Keratinocyte (primary cell): ENCODE measurements at regions not wholly inside any gene's neighbourhood (a gene's known extent, or its start where the extent isn't known, plus 50 kb on each side); places are given as distances from the start of the nearest gene placed in this dataset.

Experiments used
- DNase-seq: peaks from one replicate; pipeline ENCODE4 v3.0.0-alpha.2; 2011; ENCODE audit warnings: low read depth, missing footprints, low spot score
- FAIRE-seq: peaks from 2 replicates; lab custom pipeline; 2011; peaks lifted over from hg19 to GRCh38; lab: Jason Lieb, UNC
- H2AFZ ChIP-seq: 2 replicates; pipeline ENCODE4 v1.6.0; 2012; ENCODE audit warnings: low read length, control low read depth, inconsistent platforms; ENCODE audit not compliant: control insufficient read depth
- H3K27ac ChIP-seq: 2 replicates; pipeline ENCODE4 v1.5.1; 2011; ENCODE audit warnings: low read length; ENCODE audit not compliant: control insufficient read depth, insufficient read depth
- H3K27me3 ChIP-seq: 3 replicates; pipeline ENCODE4 v1.6.0; 2011; ENCODE audit warnings: low read length; ENCODE audit not compliant: control insufficient read depth, insufficient read depth; ENCODE audit errors: extremely low read depth
- H3K36me3 ChIP-seq, 2 experiments: 2 replicates in 1 of 2; 3 replicates in 1 of 2; pipeline ENCODE4 v1.5.1; 2011; ENCODE audit warnings: low read length in 2 of 2, mild to moderate bottlenecking in 1 of 2; ENCODE audit not compliant: control insufficient read depth in 2 of 2, insufficient read depth in 2 of 2; ENCODE audit errors: extremely low read depth in 1 of 2
- H3K4me1 ChIP-seq: 3 replicates; pipeline ENCODE4 v1.5.1; 2011; ENCODE audit warnings: low read length; ENCODE audit not compliant: control insufficient read depth, insufficient read depth; ENCODE audit errors: extremely low read depth
- H3K4me2 ChIP-seq: 3 replicates; pipeline ENCODE4 v1.6.0; 2011; ENCODE audit warnings: low read depth, low read length; ENCODE audit not compliant: control insufficient read depth, insufficient read depth; ENCODE audit errors: extremely low read depth
- H3K4me3 ChIP-seq, 3 experiments: fragments of 200-600 bp in 1 of 3; sonication (generic) in 1 of 3; 2 replicates in 2 of 3; 3 replicates in 1 of 3; pipeline ENCODE4 v1.5.1; 2011 to 2016; ENCODE audit warnings: low read length in 3 of 3, mild to moderate bottlenecking in 3 of 3, control low read depth in 2 of 3, inconsistent platforms in 1 of 3, low read depth in 1 of 3, mixed read lengths in 1 of 3, mixed run types in 1 of 3, moderate library complexity in 1 of 3; ENCODE audit not compliant: control insufficient read depth in 2 of 3, insufficient read depth in 2 of 3; ENCODE audit errors: extremely low read depth in 1 of 3
- H3K79me2 ChIP-seq: 2 replicates; pipeline ENCODE4 v1.6.0; 2012; ENCODE audit warnings: low read length; ENCODE audit not compliant: control insufficient read depth, insufficient read depth
- H3K9ac ChIP-seq: 3 replicates; pipeline ENCODE4 v1.6.0; 2011; ENCODE audit warnings: low read length; ENCODE audit not compliant: control insufficient read depth, insufficient read depth; ENCODE audit errors: extremely low read depth
- H3K9me1 ChIP-seq: 3 replicates; pipeline ENCODE4 v1.6.0; 2011; ENCODE audit warnings: low read length; ENCODE audit not compliant: control insufficient read depth, insufficient read depth; ENCODE audit errors: extremely low read depth
- H3K9me3 ChIP-seq: 2 replicates; pipeline ENCODE4 v1.5.1; 2012; ENCODE audit warnings: low read depth, low read length; ENCODE audit not compliant: control insufficient read depth
- H4K20me1 ChIP-seq: 3 replicates; pipeline ENCODE4 v1.6.0; 2011; ENCODE audit warnings: low read length; ENCODE audit not compliant: control insufficient read depth, insufficient read depth; ENCODE audit errors: extremely low read depth
- CTCF ChIP-seq, 3 experiments: IDR thresholded peaks in 1 of 3; conservative IDR thresholded peaks in 1 of 3; optimal IDR thresholded peaks in 1 of 3; 2 replicates in 2 of 3; 3 replicates in 1 of 3; pipeline versions ENCODE3 to v1.5.1; 2011; ENCODE audit warnings: low read length in 3 of 3, mild to moderate bottlenecking in 3 of 3, moderate library complexity in 2 of 3, control low read depth in 1 of 3, inconsistent platforms in 1 of 3; ENCODE audit not compliant: insufficient read depth in 2 of 3; ENCODE audit errors: extremely low read depth in 1 of 3
- EZH2 ChIP-seq: IDR thresholded peaks from one replicate; pipeline ENCODE4 v1.6.1; 2012; ENCODE audit warnings: inconsistent platforms, mild to moderate bottlenecking, low read length, moderate library complexity
- dilution Hi-C: fragments of 300-500 bp; cut with MboI; formaldehyde crosslinking; loops from one replicate; pipeline ENCODE4 v1.7.0; 2020; ENCODE audit warnings: low sequenced_read_pairs; ENCODE audit not compliant: extremely low pct_ligation_motif_present

GRCh38 chr9:2453106-2453505, 168.5 kb upstream of the VLDLR start:
- no peak overlapping the region for H3K4me2 ChIP-seq
- H3K27ac ChIP-seq: no peak overlapping the region
- H2AFZ ChIP-seq: no peak overlapping the region
- TF ChIP-seq CTCF (optimal IDR thresholded peaks at IDR 0.05 in 1 of 3, IDR thresholded peaks at IDR 0.05 in 1 of 3, conservative IDR thresholded peaks at IDR 0.05 in 1 of 3; ENCODE audit: extremely low read depth in 1 of 3, insufficient read depth in 2 of 3, low read length in 3 of 3): no peak
- FAIRE-seq (no peak), DNase-seq (no peak)
- H3K4me1 ChIP-seq: no peaks in the 10 kb centered on the region
- no peaks in the 10 kb centered on the region for H3K9me3 ChIP-seq
- H3K27me3 ChIP-seq: no peaks in the 10 kb centered on the region
- dilution Hi-C loops: no loop called here
- H3K4me3 ChIP-seq: no peak overlapping the region
- H3K36me3 ChIP-seq: no peaks in the 10 kb centered on the region
- no peaks in the 10 kb centered on the region for H3K79me2 ChIP-seq
- H3K9me1 ChIP-seq: no peaks in the 10 kb centered on the region
- H3K9ac ChIP-seq: no peak overlapping the region
- no peaks in the 10 kb centered on the region for H4K20me1 ChIP-seq

DNA sequence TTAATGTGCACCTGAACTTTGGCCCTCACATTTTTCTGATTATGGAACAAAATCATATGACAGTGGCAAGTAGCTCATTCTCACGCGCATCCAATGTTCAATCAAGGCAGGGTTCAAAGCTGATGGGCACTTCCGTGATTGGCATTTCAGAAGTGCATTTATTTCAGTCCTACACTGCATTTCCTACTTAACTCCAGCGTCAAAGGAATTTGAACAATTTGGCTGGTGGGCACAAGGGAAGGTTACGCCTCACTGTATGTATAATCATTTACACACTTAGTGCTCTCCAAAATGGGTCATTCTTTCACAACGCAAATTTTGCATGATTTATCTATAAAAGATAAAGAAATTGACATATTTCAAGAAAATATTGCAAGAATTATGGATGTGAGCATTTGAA, 167.9 kb upstream of the VLDLR start:
- Histone ChIP-seq H3K27ac (no peak overlapping the region), H3K9me1 (no peaks in the 10 kb centered on the region), H3K36me3 (no peaks in the 10 kb centered on the region), H3K4me2 (no peak overlapping the region), H2AFZ (no peak overlapping the region), H3K4me1 (no peaks in the 10 kb centered on the region), H3K4me3 (no peak overlapping the region), H4K20me1 (no peaks in the 10 kb centered on the region), H3K9ac (no peak overlapping the region), H3K27me3 (no peaks in the 10 kb centered on the region), H3K79me2 (no peaks in the 10 kb centered on the region), H3K9me3 (no peaks in the 10 kb centered on the region)
- dilution Hi-C loops: no loop called here
- DNase-seq (no peak), FAIRE-seq (no peak)
- TF ChIP-seq EZH2 (no peak), CTCF (optimal IDR thresholded peaks at IDR 0.05 in 1 of 3, IDR thresholded peaks at IDR 0.05 in 1 of 3, conservative IDR thresholded peaks at IDR 0.05 in 1 of 3; ENCODE audit: extremely low read depth in 1 of 3, insufficient read depth in 2 of 3, low read length in 3 of 3) (no peak)
